GM18508 (cell line): ENCODE measurements at regions not wholly inside any gene's neighbourhood (a gene's known extent, or its start where the extent isn't known, plus 50 kb on each side); places are given as distances from the start of the nearest gene placed in this dataset.

Experiments used
- ATAC-seq: cut with Tn5 transposase; IDR thresholded peaks from one replicate; pipeline ENCODE4 v1.9.1; 2021; ENCODE audit warnings: moderate number of reproducible peaks; ENCODE audit not compliant: insufficient read depth, unreplicated experiment

- ATAC-seq = no peak
Observed at GRCh38 chr1:113255038-113255719, 135.1 kb upstream of the MAGI3 start.

DNA sequence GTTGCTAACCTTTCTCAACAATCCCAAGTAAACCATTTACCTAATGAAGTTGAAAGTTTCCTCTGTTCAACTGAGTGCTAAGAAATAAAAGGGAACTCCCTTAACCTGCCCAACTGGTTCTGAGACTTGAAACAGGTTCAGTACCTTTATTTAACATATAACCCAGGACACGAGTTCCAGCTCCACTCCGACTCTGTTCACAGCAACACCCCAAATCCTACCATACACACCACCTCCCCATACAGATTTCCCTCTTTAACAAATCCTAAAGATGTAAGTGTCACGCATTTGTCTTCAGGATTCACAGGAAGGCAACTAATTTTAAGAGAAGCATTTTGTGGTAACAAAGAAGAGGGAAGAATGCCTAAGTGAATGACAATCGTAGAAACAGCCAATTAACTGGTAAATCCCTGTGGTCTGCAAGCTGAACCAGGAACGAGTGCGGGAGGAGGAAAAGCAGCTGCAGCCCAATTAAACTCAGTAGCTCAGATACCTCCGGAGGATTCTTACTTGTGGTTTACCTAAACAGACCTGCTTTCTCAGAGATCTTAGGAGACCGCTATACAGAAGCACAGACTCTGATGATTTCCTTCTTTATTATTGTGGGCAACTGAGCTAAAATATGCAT is 134.5 kb upstream of the MAGI3 start:
- no peak for ATAC-seq

- no peak for ATAC-seq
Observed at GRCh38 chr1:113256348-113256729, 134.0 kb upstream of the MAGI3 start.

DNA sequence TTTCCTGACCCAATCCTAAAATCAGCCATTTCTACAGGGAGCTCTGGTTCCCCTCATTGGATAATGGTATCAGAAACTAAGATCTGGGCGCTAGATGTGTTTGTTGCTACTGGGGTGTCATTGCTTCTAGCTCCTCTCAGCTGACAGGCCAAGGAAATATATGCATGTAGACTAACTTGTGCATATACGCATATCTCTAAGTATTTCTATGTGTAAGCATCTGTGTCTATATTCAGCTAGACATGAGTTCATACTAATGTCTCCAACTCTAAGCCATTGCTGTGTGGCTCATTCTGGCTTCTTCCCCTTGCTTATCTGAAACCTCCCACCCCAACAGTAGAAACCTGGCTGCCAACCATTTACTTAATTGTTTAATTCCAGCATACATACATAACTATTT is 130.3 kb upstream of the MAGI3 start:
- no peak for ATAC-seq

- ATAC-seq = no peak
Observed at GRCh38 chr1:113265196-113265595, 125.1 kb upstream of the MAGI3 start.

- ATAC-seq = no peak
Observed at GRCh38 chr1:113266788-113267187, 123.5 kb upstream of the MAGI3 start.

GRCh38 chr1:113269168-113269963 is 120.9 kb upstream of the MAGI3 start:
- no peak for ATAC-seq

DNA sequence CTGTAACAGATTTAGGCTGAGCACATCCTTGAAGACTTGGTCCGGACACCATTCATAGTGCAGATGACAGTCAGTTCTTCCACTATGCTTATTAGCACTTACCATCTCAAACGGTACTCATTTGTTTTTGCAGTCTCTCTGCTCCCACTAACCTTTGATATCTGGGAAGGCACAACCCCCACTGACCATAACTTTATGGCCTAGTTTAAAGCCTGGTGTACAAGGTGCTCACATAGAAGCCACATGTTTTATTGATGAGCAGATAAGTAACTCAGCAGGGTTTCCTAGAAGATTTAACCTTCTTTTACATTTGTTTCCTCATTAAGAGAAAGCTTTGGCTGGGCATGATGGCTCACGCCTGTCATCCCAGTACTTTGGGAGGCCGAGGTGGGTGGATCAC is 119.3 kb upstream of the MAGI3 start:
- ATAC-seq = no peak

DNA sequence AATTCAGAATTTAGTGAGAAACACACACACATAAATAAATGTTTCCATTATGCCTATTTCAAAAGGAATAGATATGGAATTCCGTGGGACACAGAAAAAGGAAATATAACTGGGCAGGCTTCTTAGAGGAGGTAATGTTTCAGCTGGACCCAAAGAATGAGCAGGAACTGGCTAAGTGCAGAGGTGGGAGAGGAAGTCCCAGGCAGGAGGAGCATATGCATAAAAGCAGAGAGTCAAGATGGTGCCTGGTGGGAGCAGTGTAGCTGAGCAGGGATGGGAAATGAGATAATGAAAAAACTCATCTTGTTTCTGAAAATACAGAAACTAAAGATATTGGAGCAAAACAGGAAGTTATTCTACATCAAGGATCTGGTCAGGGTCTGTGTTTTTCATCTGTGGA is 115.2 kb upstream of the MAGI3 start:
- no peak for ATAC-seq

- no peak for ATAC-seq
Observed at GRCh38 chr1:113275691-113276090, 114.6 kb upstream of the MAGI3 start.

- ATAC-seq = no peak
Observed at GRCh38 chr1:113276507-113276906, 113.8 kb upstream of the MAGI3 start.

DNA sequence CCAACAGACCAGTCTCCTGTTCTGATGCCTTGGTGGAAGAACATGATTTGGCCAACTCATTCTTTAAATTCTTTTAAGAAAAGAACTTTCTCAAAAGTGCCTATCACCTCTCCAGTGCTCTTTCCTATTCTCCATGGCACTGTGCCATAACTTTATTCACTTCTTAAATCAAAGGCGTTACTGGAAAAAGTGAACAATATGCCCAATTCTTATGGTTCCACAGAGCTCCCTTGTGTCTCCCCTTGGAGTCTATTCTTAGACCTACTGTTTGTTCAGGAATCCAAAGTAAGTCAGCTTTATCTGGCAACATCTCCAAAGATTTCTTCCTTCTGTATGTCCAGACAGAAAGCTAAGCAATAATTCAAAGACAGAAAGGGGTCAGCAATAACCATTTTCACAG is 111.9 kb upstream of the MAGI3 start:
- ATAC-seq = no peak

- ATAC-seq = no peak
Observed at GRCh38 chr1:113278777-113279176, 111.5 kb upstream of the MAGI3 start.

GRCh38 chr1:113279776-113280391 is 110.4 kb upstream of the MAGI3 start:
- no peak for ATAC-seq

DNA sequence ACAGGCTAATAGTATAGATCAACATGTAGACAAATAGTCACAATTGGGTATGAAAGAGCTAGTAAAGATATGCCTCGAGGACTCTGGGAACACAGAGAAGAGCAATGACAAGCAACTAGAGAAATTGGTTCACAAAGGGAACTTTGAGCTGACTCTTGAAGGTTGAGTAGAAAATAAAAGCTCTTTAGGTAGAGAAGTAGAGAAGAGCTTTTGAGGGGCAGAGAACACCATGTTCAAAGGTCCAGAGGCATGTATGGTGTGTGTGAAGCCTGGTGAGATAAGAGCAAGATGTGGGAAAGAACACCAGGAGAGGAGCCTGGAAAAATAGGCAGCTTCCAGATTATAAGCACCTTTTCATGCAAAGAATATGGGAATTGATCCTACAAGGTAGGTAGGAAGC is 109.7 kb upstream of the MAGI3 start:
- ATAC-seq = no peak

DNA sequence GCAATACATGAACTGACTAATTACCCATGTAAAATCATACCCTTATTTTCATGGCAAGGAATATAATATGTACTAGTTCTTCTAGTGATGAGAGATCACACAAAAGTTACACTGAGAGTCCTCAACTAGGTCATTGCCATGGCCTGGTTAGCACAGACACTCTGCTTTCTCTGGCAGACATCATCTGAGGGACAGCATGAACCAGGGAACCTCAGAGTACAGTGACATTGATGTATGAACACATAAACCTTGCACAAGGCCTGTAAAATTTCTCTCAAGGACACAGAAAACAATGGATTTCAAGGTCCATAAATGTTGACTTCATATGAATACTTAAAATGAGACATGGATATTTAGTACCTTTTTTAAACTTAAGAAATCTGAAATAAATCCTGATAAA is 108.8 kb upstream of the MAGI3 start:
- no peak for ATAC-seq

DNA sequence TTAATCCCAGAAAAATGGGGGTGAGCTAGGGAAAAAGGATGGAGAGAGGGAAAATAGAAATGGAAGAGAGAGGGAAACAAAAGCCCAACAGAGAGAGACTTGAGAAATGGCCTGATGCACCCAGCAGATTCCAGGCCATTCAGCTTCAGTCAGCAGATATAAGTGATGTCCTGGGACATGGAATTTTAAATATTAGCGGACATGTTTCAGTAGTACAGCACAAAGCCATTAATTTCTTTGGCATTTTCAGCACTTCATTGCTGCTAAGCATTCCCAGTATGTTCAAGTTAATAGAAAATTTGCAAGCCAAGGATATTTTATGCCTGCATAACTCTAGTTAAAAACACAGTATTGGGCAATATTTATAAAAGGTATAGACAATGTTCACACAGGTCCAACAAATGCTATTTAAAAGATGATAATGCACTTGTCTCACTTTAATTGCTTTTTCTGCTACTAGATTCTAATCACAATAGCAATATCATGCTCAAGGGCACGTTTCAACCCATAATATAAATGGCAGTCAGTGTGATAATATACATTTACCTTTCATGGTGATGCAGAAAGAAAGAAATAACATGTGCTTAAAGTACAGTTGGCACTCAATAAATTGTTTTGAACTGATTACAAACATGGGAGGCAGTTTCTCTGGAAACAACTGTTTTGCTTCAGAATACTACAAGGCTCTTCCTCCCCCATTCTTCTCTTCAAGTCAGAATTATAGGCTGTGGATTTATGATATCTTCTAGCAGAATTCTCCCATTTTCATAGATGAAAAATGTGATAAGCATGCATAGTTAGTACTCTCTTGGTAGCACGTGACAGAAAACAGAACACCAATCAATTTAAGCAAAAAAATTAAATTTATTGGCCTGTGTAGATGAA is 108.1 kb upstream of the MAGI3 start:
- ATAC-seq = no peak

GRCh38 chr1:113282893-113283285 is 107.4 kb upstream of the MAGI3 start:
- ATAC-seq = no peak

DNA sequence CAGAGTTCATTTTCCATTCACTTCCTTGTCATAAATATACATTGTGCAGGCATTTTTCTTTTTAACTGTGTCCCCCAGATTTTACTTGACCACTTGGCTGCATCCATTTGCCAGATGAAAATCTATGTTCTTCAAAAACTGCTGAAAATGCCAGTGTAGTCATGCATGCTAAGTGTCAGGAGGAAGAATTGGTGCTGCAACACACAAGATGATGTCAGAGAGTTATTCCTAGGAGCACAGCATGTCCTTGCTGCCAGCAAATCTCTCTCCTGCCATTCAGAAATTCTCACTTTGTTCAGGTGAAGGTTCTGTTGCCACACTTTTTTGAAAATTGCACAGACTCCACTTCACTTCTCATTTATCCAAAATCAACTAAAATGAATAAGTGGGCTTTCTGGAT is 106.4 kb upstream of the MAGI3 start:
- ATAC-seq = no peak

- no peak for ATAC-seq
Observed at GRCh38 chr1:113286156-113286555, 104.2 kb upstream of the MAGI3 start.
